GM12801 (cell line): ENCODE measurements at regions not wholly inside any gene's neighbourhood (a gene's known extent, or its start where the extent isn't known, plus 50 kb on each side); places are given as distances from the start of the nearest gene placed in this dataset.
A peak's percentile ranks its signal among the peaks of the same experiment; 100 is the strongest.

ENCODE experiments used
- CTCF ChIP-seq: IDR thresholded peaks from one replicate; pipeline ENCODE4 v1.5.1; 2011; ENCODE audit warnings: control low read depth; ENCODE audit not compliant: insufficient read length; ENCODE audit errors: extremely low read depth

GRCh38 chr5:42915306-42915866 lies 103.7 kb upstream of the SELENOP start:
- no peak for TF ChIP-seq CTCF

- no peak for TF ChIP-seq CTCF
Measured at GRCh38 chr5:42912184-42912798, 100.6 kb upstream of the SELENOP start.

DNA sequence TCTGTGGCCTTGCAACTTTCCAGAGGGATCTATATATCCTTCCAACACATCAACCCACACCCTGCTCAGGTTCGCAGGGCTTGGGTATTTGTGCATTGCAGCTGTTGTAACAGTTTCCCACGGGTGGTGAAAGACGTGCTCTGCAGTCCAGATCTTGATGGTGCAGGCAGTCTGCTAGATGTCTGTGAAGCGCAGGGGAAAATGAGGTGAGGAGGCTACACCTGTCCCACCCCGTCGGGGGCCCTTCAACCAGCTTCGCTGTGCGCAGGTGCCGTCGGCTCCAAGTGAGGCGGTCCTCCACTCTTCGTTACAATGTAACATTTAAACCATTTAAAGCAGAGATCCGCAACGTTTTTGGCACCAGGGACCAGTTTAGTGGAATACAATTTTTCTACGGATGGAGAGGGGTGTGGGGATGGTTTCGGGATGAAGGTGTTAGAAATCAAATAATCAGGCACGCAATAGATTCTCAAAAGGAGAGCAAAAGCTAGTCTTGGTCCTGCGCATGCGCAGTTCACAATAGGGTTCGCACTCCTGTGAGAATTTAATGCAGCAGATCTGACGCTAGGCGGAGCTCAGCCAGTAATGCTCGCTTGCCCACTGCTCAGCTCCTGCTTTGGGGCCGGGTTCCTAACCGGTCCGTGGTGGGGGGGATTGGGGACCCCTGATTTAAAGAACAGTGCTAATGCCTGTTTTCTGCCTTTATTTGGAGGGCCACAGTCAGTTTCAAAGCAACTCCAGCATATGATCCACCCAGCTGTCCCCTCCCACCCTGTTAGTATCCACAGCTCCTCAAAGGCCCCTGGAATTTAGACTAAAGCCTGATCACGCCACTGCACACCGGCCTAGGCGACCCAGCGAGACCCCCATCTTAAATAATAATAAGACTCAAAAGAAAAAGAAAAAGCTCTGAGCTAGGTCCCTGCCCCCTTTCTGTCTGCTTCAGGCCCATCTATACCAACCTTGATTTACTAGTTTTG lies 97.1 kb upstream of the SELENOP start:
- TF ChIP-seq CTCF: peak; percentile 0

- no peak for TF ChIP-seq CTCF
Measured at GRCh38 chr5:42908086-42908485, 96.4 kb upstream of the SELENOP start.

GRCh38 chr5:42905827-42906226 lies 94.1 kb upstream of the SELENOP start:
- TF ChIP-seq CTCF: no peak

- no peak for TF ChIP-seq CTCF
Measured at GRCh38 chr5:42900734-42901133, 89.0 kb upstream of the SELENOP start.

DNA sequence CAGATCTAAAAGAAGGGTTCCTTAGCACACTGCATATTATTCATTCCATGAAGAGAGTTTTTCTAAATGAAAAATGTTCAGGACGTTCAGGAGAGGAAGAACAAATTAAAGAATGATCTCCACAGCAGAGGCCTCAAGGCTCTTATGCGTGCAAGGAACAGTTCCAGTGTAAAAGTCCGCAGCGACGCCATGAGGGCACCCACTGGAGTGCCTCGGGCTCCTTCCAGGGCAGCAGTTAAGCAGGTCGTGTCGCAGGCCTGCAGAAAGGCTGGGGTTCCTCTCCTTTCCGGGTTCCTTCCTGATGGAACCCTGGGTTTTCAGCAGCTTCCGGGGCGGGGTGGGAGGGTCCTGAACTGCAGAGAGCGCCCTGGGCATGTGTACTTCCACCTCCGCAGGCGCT lies 87.1 kb upstream of the SELENOP start:
- TF ChIP-seq CTCF: no peak
